H1 (cell line): ENCODE measurements at regions not wholly inside any gene's neighbourhood (a gene's known extent, or its start where the extent isn't known, plus 50 kb on each side); places are given as distances from the start of the nearest gene placed in this dataset.

Experiments
- CTCF ChIA-PET: fragments of 300-600 bp; sonication (Branson Sonifier 250); formaldehyde crosslinking; loops from one replicate; lab custom pipeline; 2021; ENCODE audit not compliant: partially characterized antibody; lab: Charles Lee
- POLR2A ChIA-PET: fragments of 300-600 bp; sonication (Branson Sonifier 250); formaldehyde crosslinking; loops from one replicate; lab custom pipeline; 2021; ENCODE audit warnings: inconsistent platforms; ENCODE audit not compliant: partially characterized antibody; lab: Charles Lee
- DNase-seq, 2 experiments: peaks; one replicate each; pipeline versions ENCODE4 v3.0.0 to v3.0.0-alpha.2; 2010 to 2022; ENCODE audit warnings: low spot score in 2 of 2, low read depth in 1 of 2, mixed read lengths in 1 of 2
- FAIRE-seq: peaks from 2 replicates; lab custom pipeline; 2011; peaks lifted over from hg19 to GRCh38; lab: Jason Lieb, UNC
- H2AFZ ChIP-seq: 2 replicates; pipeline ENCODE4 v1.8.1; 2012; ENCODE audit warnings: low read length, inconsistent platforms
- H2AK5ac ChIP-seq: 2 replicates; pipeline ENCODE4 v1.6.1; 2013; ENCODE audit warnings: low read depth, low read length
- H2BK120ac ChIP-seq: replicated peaks from 2 replicates; pipeline ENCODE3; 2013; ENCODE audit warnings: low read depth, low read length, inconsistent platforms
- H2BK12ac ChIP-seq: 2 replicates; pipeline ENCODE4 v1.6.1; 2013; ENCODE audit warnings: low read depth, low read length
- H2BK15ac ChIP-seq: 2 replicates; pipeline ENCODE4 v1.6.1; 2013; ENCODE audit warnings: low read length
- H2BK20ac ChIP-seq: 2 replicates; pipeline ENCODE4 v1.6.1; 2013; ENCODE audit warnings: low read length
- H2BK5ac ChIP-seq: 2 replicates; pipeline ENCODE4 v1.6.1; 2013; ENCODE audit warnings: low read depth, low read length
- H3K14ac ChIP-seq: 2 replicates; pipeline ENCODE4 v1.6.1; 2013; ENCODE audit warnings: inconsistent platforms; ENCODE audit not compliant: insufficient read length
- H3K18ac ChIP-seq: 2 replicates; pipeline ENCODE4 v1.6.1; 2013; ENCODE audit warnings: low read length; ENCODE audit errors: extremely low read depth
- H3K23ac ChIP-seq: 2 replicates; pipeline ENCODE4 v1.6.1; 2013; ENCODE audit warnings: inconsistent platforms; ENCODE audit not compliant: insufficient read length
- H3K23me2 ChIP-seq: 2 replicates; pipeline ENCODE4 v1.6.1; 2013; ENCODE audit warnings: low read depth, low read length
- H3K27ac ChIP-seq: 2 replicates; pipeline ENCODE4 v1.6.1; 2011; ENCODE audit warnings: low read depth, low read length, inconsistent platforms
- H3K27me3 ChIP-seq, 4 experiments: replicated peaks in 1 of 4; 1 replicate in 1 of 4; 2 replicates in 3 of 4; pipeline versions ENCODE4 v1.6.1 to v1.8.1; 2011 to 2013; ENCODE audit warnings: low read length in 3 of 4, mild to moderate bottlenecking in 3 of 4, inconsistent platforms in 2 of 4, mixed read lengths in 2 of 4, moderate library complexity in 1 of 4; ENCODE audit not compliant: control insufficient read depth in 3 of 4, insufficient read depth in 3 of 4; ENCODE audit errors: extremely low read depth in 1 of 4
- H3K36me3 ChIP-seq, 4 experiments: 2 replicates each; pipeline versions ENCODE4 v1.6.1 to v1.8.1; 2011 to 2013; ENCODE audit warnings: mild to moderate bottlenecking in 4 of 4, low read length in 3 of 4, moderate library complexity in 2 of 4, control low read depth in 1 of 4, inconsistent platforms in 1 of 4; ENCODE audit not compliant: insufficient read depth in 4 of 4, control insufficient read depth in 2 of 4
- H3K4ac ChIP-seq: replicated peaks from 2 replicates; pipeline ENCODE3; 2013; ENCODE audit warnings: low read length, low read depth, mixed read lengths, inconsistent platforms; ENCODE audit not compliant: insufficient read length
- H3K4me1 ChIP-seq, 4 experiments: replicated peaks in 1 of 4; 1 replicate in 1 of 4; 2 replicates in 3 of 4; pipeline versions ENCODE4 v1.6.1 to v1.8.1; 2011 to 2013; ENCODE audit warnings: low read length in 3 of 4, inconsistent platforms in 2 of 4, mixed read lengths in 1 of 4; ENCODE audit not compliant: insufficient read depth in 4 of 4, control insufficient read depth in 3 of 4
- H3K4me2 ChIP-seq, 2 experiments: 2 replicates each; pipeline versions ENCODE4 v1.6.1 to v1.8.1; 2011 to 2013; ENCODE audit warnings: low read depth in 2 of 2, low read length in 2 of 2, control low read depth in 1 of 2, inconsistent platforms in 1 of 2, mild to moderate bottlenecking in 1 of 2; ENCODE audit not compliant: insufficient read depth in 1 of 2
- H3K4me3 ChIP-seq, 4 experiments: fragments of 200-600, 300-600 bp in 1 of 4; sonication (generic), shearing (Covaris generic), sonication (Bioruptor Twin) in 1 of 4; 2 replicates each; pipeline versions ENCODE4 v1.5.1 to v1.8.1; 2011 to 2016; ENCODE audit warnings: low read length in 4 of 4, low read depth in 3 of 4, control low read depth in 2 of 4, inconsistent platforms in 2 of 4, mild to moderate bottlenecking in 2 of 4, mixed read lengths in 1 of 4, moderate library complexity in 1 of 4; ENCODE audit not compliant: insufficient read depth in 2 of 4; ENCODE audit errors: extremely low read depth in 1 of 4
- H3K56ac ChIP-seq: replicated peaks from 2 replicates; pipeline ENCODE3; 2013; ENCODE audit warnings: low read depth, mild to moderate bottlenecking, mixed read lengths, low read length, inconsistent platforms; ENCODE audit not compliant: insufficient read length
- H3K79me1 ChIP-seq: 2 replicates; pipeline ENCODE4 v1.6.1; 2013; ENCODE audit warnings: low read depth, low read length, control low read depth
- H3K79me2 ChIP-seq, 2 experiments: 2 replicates each; pipeline versions ENCODE4 v1.6.1 to v1.8.1; 2012 to 2013; ENCODE audit warnings: low read length in 2 of 2, mild to moderate bottlenecking in 2 of 2, inconsistent platforms in 1 of 2; ENCODE audit not compliant: insufficient read depth in 2 of 2, control insufficient read depth in 1 of 2
- H3K9ac ChIP-seq, 4 experiments: replicated peaks in 1 of 4; 1 replicate in 1 of 4; 2 replicates in 3 of 4; pipeline versions ENCODE4 v1.6.1 to v1.8.1; 2011 to 2013; ENCODE audit warnings: low read depth in 3 of 4, low read length in 3 of 4, control low read depth in 2 of 4, mild to moderate bottlenecking in 2 of 4, moderate library complexity in 2 of 4, inconsistent platforms in 1 of 4; ENCODE audit errors: extremely low read depth in 1 of 4
- H3K9me3 ChIP-seq, 2 experiments: 2 replicates each; pipeline versions ENCODE4 v1.6.1 to v1.8.1; 2012 to 2013; ENCODE audit warnings: mild to moderate bottlenecking in 2 of 2, moderate library complexity in 2 of 2, control low read depth in 1 of 2, inconsistent platforms in 1 of 2, low read depth in 1 of 2, low read length in 1 of 2, mixed read lengths in 1 of 2; ENCODE audit not compliant: insufficient read depth in 2 of 2
- H4K20me1 ChIP-seq, 2 experiments: replicated peaks in 1 of 2; 2 replicates each; pipeline versions ENCODE3 to v1.8.1; 2011 to 2013; ENCODE audit warnings: inconsistent platforms in 2 of 2, low read length in 2 of 2, mild to moderate bottlenecking in 1 of 2; ENCODE audit not compliant: insufficient read depth in 2 of 2, control insufficient read depth in 1 of 2
- H4K5ac ChIP-seq: 2 replicates; pipeline ENCODE4 v1.6.1; 2013; ENCODE audit warnings: low read length, low read depth, mixed read lengths, inconsistent platforms; ENCODE audit not compliant: insufficient read length
- H4K8ac ChIP-seq: 2 replicates; pipeline ENCODE4 v1.8.0; 2013; ENCODE audit warnings: mild to moderate bottlenecking, moderate library complexity, low read length, inconsistent platforms; ENCODE audit not compliant: insufficient read depth; ENCODE audit errors: extremely low read depth
- H4K91ac ChIP-seq: replicated peaks from 2 replicates; pipeline ENCODE3; 2013; ENCODE audit warnings: low read length, mixed read lengths, inconsistent platforms; ENCODE audit not compliant: insufficient read length
- NANOG ChIP-seq: IDR thresholded peaks from 2 replicates; pipeline ENCODE4 v1.6.1; 2011; ENCODE audit warnings: low read length, low read depth, mild to moderate bottlenecking, inconsistent platforms; ENCODE audit not compliant: insufficient read depth, poor library complexity, severe bottlenecking
- RAD21 ChIP-seq, 2 experiments: IDR thresholded peaks in 1 of 2; conservative IDR thresholded peaks in 1 of 2; 2 replicates each; pipeline ENCODE4 v1.6.1; 2011; ENCODE audit warnings: low read depth in 2 of 2, low read length in 2 of 2, improper control_type of control experiment in 1 of 2, inconsistent platforms in 1 of 2, mild to moderate bottlenecking in 1 of 2, moderate library complexity in 1 of 2
- WGBS, 2 experiments: shearing (Covaris generic) in 1 of 2; methylation state at CpG; one replicate each; pipeline versions ENCODE4 v1.1.6 to v1.1.7; 2013 to 2015; ENCODE audit warnings: low lambda C conversion rate in 2 of 2, mixed read lengths in 2 of 2, inconsistent platforms in 1 of 2, low coverage in 1 of 2, missing lambda C conversion rate in 1 of 2; ENCODE audit not compliant: insufficient replicate concordance in 2 of 2, insufficient coverage in 1 of 2, insufficient read length in 1 of 2; ENCODE audit errors: extremely low coverage in 1 of 2, missing lambda C conversion rate in 1 of 2; 5-methylcytosine and 5-hydroxymethylcytosine counted together
- TF ChIP-seq, protein P1 (sequence below), 3 experiments: IDR thresholded peaks; 1 replicate in 2 of 3; 2 replicates in 1 of 3; pipeline versions ENCODE4 v1.5.1 to v1.6.1; 2011; ENCODE audit warnings: low read length in 3 of 3, mild to moderate bottlenecking in 3 of 3, inconsistent platforms in 2 of 3, low read depth in 1 of 3, moderate library complexity in 1 of 3; ENCODE audit not compliant: insufficient read depth in 1 of 3; ENCODE audit errors: control extremely low read depth in 1 of 3

- 55% methylated on average over 8 of the region's 8 CpGs; no CpG with 5 or more reads in 1 of the 2 experiments for WGBS, 2 experiments
- Histone ChIP-seq H3K23ac (no peak overlapping the region), H2BK12ac (no peak overlapping the region), H3K9ac (no peak overlapping the region), H3K4ac (no peak overlapping the region), H3K9me3 (no peaks in the 10 kb centered on the region), H2BK120ac (no peak overlapping the region), H2BK20ac (no peak overlapping the region), H4K8ac (no peak overlapping the region), H3K23me2 (no peaks in the 10 kb centered on the region), H2BK5ac (no peak overlapping the region), H3K27ac (no peak overlapping the region), H3K56ac (no peak overlapping the region), H2BK15ac (no peak overlapping the region), H3K27me3 (no peaks in the 10 kb centered on the region), H3K79me1 (no peaks in the 10 kb centered on the region), H3K36me3 (no peaks in the 10 kb centered on the region), H3K79me2 (no peaks in the 10 kb centered on the region), H4K5ac (no peak overlapping the region), H2AK5ac (no peak overlapping the region), H3K18ac (no peak overlapping the region), H2AFZ (no peak overlapping the region), H3K4me3 (no peak overlapping the region), H3K4me1 (peaks cover 0 to 3% (median 3%) of the 10 kb centered on the region in 4 experiments; a peak in 3 of 7 replicates), H4K91ac (no peak overlapping the region), H4K20me1 (no peaks in the 10 kb centered on the region), H3K14ac (no peak overlapping the region), H3K4me2 (no peak overlapping the region)
- ChIA-PET CTCF (interaction anchor here (0.6 to 2.6 kb wide), 15 partner anchors 9 to 1290 kb away, joined by 3 to 10 read pairs (median 4); no protein-coding TSS in a partner anchor), POLR2A (no interaction called here)
- DNase-seq (no peak), FAIRE-seq (peak; percentile 45)
- TF ChIP-seq NANOG (no peak), RAD21 (IDR thresholded peaks at IDR 0.05 in 1 of 2, conservative IDR thresholded peaks at IDR 0.05 in 1 of 2; ENCODE audit: low read depth in 2 of 2, low read length in 2 of 2) (peak; percentile 96)
- TF ChIP-seq, protein P1, sequence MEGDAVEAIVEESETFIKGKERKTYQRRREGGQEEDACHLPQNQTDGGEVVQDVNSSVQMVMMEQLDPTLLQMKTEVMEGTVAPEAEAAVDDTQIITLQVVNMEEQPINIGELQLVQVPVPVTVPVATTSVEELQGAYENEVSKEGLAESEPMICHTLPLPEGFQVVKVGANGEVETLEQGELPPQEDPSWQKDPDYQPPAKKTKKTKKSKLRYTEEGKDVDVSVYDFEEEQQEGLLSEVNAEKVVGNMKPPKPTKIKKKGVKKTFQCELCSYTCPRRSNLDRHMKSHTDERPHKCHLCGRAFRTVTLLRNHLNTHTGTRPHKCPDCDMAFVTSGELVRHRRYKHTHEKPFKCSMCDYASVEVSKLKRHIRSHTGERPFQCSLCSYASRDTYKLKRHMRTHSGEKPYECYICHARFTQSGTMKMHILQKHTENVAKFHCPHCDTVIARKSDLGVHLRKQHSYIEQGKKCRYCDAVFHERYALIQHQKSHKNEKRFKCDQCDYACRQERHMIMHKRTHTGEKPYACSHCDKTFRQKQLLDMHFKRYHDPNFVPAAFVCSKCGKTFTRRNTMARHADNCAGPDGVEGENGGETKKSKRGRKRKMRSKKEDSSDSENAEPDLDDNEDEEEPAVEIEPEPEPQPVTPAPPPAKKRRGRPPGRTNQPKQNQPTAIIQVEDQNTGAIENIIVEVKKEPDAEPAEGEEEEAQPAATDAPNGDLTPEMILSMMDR (IDR thresholded peaks at IDR 0.05; ENCODE audit: control extremely low read depth in 1 of 3, insufficient read depth in 1 of 3, low read depth in 1 of 3, low read length in 3 of 3): peak in 2 of 3 experiments; percentile 62 to 76; a peak in 3 of 4 replicates
These were observed 175.1 kb upstream of the ATP11B start for GRCh38 chr3:182618085-182618732.
